GM21528 (cell line): ENCODE measurements at regions not wholly inside any gene's neighbourhood (a gene's known extent, or its start where the extent isn't known, plus 50 kb on each side); places are given as distances from the start of the nearest gene placed in this dataset.
"Not testable (repeated sequence)": the region's sequence is repeated elsewhere in the genome, so short reads cannot be mapped to it uniquely, and the experiment has no call there.

Source experiments
- ATAC-seq: cut with Tn5 transposase; IDR thresholded peaks from one replicate; pipeline ENCODE4 v1.9.1; 2021; ENCODE audit warnings: mild to moderate bottlenecking, moderate library complexity; ENCODE audit not compliant: unreplicated experiment, low FRiP score

DNA sequence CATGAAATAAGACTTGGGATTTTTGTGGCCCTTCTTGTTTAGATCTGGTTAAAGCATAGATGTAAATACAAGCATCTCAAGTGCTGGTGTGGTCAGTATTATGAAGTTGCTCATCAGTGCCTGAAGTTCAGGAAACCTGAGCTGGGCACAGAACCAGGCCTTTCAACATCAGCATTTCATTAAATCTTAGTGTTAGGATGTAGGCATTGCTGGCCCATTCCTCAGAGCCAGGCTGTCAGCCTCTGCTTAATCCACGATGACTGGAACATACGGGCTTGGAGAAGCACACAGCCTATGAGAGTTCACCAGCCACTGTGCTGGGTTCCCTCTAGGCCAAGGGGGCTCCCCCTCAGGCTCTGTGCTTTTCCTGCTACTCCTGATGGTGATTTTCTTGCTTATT, 270.2 kb downstream of the EN1 start:
- no peak for ATAC-seq

DNA sequence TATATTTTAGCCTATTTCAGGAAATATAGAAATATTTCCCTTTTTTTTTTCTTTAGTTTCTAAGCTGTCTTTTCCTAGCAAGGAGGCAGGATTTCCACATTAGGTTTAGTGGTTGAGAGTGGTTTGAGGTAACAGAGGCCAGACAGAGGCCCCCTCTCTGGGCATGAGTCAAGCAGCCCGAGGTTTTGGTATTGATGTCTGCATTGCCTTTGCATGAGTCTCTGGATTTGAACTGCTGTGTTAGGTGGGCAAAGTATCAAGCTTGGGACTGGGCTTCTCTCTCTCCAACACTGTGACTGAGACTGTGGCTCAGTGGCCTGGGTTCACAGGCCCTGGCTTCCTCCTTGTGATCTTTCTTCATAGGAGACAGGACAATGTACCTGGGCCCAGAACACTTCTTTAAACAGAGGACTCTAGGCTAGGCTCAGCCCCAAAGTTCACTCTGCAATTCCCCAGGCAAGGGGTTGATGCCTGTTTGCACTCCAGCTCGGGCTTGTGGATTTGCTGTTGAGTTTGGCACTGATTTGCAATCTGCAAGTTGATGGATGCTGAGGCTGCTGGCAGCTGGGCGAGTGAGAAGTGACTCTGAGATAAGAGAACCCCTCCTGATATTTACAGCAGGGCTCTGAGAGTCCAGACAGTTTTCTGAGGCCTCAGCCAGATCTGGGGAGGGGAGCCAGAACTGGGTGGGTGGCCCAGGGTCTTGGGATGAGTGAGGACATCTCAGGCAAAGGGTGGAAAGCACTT, 271.2 kb downstream of the EN1 start:
- ATAC-seq: no peak

DNA sequence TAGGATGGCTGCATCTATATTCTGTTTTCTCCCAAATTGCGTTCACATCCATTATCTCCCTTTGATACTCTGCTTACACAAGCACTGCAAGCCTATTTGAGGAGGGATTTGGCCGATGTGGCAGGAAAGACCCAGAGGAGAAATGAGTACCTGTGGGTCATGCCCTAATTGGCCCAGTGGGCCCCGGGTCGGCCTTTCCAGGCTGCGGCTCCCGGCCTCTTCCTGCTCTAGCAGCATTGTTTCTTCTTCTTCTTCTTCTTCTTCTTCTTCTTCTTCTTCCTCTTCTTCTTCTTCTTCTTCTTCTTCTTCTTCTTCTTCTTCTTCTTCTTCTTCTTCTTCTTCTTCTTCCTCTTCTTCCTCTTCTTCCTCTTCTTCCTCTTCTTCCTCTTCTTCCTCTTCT, 275.1 kb downstream of the EN1 start:
- ATAC-seq: not testable (repeated sequence)

GRCh38 chr2:118569876-118570535, 277.4 kb downstream of the EN1 start:
- ATAC-seq: no peak

GRCh38 chr2:118568700-118569099, 278.7 kb downstream of the EN1 start:
- ATAC-seq: no peak

DNA sequence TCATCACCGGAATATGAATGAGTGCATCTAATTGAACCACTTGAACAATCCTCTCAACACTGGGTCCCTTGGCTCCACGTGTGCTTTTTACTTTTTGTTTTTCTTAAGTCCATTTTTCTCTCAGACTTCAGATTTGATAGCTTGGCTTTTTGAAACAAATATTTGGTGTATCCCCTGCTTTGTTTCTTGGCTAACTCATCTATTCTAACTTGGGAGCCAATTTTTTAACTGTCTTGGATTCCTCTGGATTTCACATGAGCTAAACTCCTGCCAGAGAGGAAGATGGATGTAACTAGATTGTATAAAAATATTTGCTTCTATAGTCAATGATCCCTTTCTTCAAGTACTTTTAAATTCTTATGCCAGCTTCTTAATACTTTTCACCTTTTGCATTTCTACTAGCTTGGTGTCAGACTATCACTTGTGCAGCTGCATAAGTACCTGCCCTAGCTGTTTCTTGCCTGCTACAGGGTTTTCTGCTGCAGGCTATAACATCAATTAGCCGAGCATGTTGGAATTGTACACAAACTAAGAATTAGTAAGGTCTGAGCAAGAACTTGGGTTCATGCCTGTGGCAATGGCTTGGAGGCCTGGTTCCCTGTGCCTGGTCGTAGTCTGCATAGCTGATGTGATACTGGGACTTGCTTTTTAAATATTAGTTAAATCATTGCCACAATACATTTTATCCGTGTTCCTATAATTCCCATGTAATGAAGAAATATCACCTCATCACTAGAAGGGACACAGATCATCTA, 281.5 kb downstream of the EN1 start:
- no peak for ATAC-seq

DNA sequence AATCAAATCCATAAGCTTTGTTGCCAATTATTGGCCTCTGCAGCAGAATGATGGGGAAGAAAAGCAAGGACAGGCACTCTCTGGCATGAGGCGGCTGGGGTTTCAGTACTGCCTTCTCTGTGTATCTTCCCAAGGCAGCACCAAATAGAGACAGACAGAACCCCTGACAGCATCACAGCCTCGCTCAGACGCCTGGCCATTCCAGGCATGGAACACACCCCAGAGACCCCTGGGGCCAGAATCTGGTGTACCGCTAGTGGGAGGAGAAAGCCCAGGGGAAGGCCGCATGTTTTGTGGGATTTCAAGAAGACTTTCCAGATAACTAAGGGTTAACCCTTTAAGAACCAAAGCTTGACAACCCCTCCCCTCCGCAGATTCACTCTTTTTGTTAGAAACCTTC, 282.1 kb downstream of the EN1 start:
- no peak for ATAC-seq

GRCh38 chr2:118562144-118562543, 285.3 kb downstream of the EN1 start:
- no peak for ATAC-seq

- ATAC-seq: no peak
These were observed 288.6 kb downstream of the EN1 start for GRCh38 chr2:118558846-118559245.

- no peak for ATAC-seq
These were observed 289.7 kb downstream of the EN1 start for GRCh38 chr2:118557791-118558190.

DNA sequence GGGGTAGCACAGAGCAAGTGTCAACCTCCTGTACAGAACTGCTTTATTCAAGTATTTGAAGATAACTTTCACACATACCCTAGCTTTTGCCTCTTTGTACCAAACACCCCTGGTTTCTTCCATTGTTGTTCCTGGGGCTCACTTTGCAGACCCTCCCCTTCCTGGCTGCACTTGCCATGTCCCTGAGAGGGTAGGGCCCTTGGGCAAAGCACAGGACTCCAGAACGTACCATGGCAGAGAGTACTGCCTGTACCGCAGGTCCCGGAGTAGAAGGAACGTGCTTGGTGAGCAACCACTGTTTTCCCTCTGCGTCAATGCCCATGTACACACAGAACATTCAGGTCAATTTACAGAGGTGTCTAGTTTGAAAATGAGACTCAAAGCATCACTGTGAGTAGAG, 290.4 kb downstream of the EN1 start:
- ATAC-seq: no peak

DNA sequence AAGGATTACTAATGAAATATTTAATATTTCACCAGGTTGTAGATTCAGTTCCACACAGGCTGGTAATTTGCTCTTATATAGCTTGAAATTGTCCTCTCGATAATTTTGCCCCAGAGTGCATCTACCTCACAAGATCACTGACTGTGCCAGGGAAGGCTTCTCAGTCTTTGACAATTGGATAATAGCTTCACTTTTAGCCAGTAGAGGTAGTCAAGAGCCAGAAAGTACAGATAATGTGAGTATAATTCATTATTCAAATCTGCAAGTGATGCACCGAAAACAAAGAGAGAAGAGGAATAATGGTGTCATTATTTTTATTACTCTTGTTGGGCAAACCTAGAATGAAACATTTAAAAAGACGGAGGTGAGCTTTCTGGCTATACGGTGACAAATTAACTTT, 292.8 kb downstream of the EN1 start:
- ATAC-seq: no peak

GRCh38 chr2:118549503-118549902, 297.9 kb downstream of the EN1 start:
- no peak for ATAC-seq

DNA sequence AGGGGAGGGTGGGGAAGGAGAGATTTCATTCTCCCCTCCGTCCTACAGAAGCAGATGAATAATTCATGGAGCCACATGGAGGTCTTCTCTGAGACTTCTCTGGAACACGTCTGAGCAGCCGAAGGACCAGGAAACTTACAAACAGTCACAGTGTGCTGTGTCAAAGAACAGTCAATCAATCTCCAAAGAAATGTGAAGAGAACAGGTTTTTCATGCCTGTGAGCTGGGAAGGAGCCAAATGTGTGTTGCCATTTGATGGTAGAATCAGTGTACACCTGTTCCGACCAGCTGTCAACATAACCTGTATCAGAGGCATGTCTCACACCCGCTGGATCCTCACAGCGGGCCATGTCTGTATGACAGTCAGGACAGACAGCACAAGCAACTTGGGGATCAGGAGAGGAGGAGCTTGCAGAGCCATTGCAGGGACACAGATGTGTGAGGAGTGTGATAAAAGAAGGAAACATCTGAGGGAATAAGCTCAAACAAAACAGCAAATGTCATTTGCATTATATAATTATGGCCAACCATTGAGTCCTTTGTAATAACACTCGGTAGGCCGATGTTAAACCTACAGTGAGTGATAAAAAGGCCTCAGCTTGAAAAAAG, 298.5 kb downstream of the EN1 start:
- no peak for ATAC-seq

- ATAC-seq: no peak
These were observed 308.2 kb downstream of the EN1 start for GRCh38 chr2:118539290-118539689.

DNA sequence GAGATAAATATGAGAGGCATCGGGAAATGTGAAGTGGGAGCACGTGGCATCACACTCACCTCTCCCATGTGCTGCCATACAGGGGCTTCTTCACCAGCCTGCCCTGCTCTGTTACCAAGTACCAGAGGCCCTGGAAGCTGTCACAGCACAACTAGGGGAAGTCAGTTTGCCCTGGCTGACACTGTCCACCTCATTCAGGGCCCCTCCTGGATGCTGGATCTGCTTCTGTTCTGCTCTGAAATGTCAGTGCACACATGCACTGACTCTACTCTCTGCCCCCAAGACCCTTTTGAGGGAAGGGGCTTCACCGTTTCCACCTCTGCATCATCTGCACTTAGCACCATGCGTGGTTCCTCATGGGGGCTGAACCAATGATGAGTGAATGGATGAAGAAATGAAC, 311.1 kb downstream of the EN1 start:
- ATAC-seq: no peak

DNA sequence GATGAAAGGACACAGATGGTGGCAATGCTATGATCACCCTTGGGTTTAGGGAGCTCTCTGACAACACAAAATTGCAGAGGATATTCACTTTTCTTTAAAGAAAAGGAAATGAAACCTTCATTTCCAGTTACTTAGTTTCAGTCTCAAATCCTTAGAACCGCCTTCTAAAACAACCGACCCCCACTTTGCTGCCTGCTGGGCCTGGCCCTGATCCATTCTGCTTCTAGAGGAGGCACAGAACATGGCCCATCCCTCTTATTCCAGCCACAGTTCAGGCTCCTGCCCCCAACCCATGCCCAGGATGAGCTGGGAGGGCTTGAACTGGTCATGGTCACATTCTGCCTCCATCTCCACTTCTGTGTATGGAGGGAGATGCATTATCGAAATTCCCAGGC, 311.6 kb downstream of the EN1 start:
- ATAC-seq: no peak

DNA sequence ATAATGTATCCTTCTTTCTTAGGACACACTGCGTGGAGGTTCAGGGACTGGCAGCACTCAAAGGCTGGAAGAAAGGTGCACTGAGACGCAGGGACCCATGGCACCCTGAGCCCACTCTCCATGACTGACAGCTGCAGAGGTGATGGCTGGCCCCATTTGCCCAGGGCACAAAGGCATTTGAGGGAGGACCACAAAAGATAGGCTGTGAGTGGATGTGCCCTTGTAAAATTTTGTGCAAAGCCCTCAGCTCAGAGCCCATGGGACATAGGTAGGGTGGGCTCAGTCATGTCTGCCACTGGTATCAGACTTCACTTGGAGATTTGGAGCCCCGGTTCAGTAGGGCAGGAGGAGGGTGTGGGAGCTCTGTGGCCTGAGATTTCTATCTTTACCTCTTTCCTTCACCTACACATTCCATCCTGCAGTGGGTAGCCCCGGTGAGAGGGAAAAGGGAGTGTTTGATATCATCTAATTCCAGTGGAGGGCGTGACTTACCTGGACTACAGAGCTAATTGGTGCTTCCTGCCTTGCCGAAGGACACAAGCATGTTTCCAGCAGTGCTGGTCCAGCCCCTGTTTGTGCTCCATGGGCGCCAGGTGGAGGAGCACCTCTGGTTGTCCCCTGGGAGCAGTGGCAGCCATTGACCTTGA, 312.2 kb downstream of the EN1 start:
- ATAC-seq: no peak

GRCh38 chr2:118530976-118531375, 316.5 kb downstream of the EN1 start:
- no peak for ATAC-seq

DNA sequence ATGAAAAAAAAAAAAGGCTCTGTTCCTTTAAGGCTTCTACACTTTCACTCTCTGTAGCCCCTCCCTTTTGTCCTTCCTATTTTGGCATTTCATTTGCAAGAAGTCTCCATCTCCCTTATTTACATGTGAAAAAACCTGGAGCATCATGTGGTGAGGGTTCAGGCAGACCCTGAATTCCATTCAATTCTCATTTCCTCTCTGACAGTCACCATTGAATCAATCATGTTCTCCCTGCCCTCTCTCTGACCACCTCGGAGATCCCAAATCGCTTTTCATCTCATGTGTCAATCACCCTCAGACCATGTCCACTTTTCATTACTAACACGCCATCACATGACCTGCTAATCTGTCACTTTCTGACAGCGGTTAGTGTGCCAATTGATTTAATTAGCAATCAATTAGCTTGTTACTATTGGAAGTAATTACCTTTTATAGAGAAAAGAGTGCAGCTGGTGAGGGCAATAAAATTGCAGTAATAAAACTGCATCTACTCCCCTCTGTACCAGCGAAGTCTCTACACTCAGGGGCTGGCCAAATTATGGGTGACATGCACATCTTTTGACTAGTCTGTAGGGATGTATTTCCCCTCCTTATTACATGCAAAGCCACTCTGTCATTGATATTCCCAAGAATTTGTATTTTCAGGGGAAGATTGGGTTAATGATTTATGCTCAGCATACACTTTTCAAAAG, 317.4 kb downstream of the EN1 start:
- no peak for ATAC-seq
